HG03565 (cell line): ENCODE measurements at regions not wholly inside any gene's neighbourhood (a gene's known extent, or its start where the extent isn't known, plus 50 kb on each side); places are given as distances from the start of the nearest gene placed in this dataset.
"Not testable (repeated sequence)": the region's sequence is repeated elsewhere in the genome, so short reads cannot be mapped to it uniquely, and the experiment has no call there.

Experiments used
- ATAC-seq: cut with Tn5 transposase; IDR thresholded peaks from one replicate; pipeline ENCODE4 v1.9.1; 2021; ENCODE audit warnings: mild to moderate bottlenecking, moderate library complexity; ENCODE audit not compliant: unreplicated experiment

DNA sequence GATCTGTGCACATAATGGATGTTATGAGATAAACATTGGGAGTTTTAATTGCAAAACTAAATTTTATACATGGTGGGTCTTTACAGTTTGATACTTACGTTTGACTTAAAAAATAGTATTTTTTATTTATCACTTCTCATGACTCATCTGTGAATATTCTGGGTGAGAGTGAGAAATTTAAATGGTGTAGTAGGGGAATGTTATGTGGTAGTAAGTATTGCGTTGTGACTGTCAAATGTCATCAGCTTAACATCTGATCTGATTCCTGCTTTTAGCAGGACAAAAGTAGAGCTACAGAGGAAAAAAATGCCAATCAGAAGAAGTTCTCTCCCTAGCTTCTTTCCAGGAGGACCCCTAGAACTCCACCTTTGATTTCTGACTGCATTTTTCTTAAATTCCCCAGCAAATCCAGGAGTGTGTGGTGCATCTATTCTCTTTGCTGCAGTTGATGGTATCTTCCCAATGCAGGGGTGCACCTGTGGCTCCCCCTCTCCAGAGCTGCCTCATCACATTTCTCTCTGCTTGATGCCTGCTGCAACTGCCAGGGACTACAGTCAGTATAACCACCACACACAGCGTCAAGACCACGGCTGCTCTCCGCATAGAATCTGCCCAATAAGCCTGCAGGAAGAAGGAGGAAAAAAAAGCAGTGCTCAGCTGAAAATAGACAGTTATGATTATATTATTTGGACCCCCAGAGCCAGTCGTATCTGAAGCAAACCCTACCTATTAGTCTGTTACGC lies 151.3 kb upstream of the THUMPD2 start:
- ATAC-seq = no peak

GRCh38 chr2:39929531-39929930 lies 150.5 kb upstream of the THUMPD2 start:
- no peak for ATAC-seq

DNA sequence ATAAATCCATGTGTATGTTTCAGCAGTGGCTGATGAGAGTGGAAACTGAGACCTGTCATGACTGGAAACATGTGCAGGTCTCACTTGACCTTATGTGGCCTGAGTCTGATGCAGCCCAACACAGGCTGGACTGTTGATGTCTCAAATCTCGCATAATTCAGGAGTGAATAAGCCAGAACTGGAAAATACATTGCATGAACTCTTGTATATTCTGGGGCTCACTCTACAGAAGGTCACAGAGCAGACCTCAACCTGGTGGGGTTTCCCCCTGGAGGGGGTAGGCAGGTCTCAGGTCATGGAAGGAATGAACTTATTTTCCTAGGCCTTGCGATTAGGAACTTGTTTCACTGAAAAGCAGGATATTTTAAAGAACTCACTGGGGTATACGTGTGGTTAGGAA lies 146.3 kb upstream of the THUMPD2 start:
- ATAC-seq = no peak

DNA sequence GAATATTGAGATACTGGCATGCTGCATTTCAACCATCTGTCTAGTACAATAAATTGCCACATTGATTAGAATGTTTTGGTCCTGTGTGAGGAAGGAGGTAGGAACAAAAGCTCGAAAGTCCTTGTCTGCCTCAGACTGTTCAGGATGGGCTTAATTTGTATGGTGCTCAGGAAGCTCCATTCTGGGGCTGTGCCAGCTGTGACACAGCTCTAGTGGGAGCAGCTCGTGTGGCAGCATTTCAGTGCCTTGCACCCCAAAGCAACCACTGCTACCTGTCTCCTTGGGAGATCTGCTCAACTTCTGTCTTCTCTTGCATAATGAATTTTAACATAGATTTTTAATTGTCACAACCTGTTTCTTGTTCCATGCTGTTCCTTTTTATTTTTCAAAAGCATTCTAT lies 144.4 kb upstream of the THUMPD2 start:
- ATAC-seq = no peak

DNA sequence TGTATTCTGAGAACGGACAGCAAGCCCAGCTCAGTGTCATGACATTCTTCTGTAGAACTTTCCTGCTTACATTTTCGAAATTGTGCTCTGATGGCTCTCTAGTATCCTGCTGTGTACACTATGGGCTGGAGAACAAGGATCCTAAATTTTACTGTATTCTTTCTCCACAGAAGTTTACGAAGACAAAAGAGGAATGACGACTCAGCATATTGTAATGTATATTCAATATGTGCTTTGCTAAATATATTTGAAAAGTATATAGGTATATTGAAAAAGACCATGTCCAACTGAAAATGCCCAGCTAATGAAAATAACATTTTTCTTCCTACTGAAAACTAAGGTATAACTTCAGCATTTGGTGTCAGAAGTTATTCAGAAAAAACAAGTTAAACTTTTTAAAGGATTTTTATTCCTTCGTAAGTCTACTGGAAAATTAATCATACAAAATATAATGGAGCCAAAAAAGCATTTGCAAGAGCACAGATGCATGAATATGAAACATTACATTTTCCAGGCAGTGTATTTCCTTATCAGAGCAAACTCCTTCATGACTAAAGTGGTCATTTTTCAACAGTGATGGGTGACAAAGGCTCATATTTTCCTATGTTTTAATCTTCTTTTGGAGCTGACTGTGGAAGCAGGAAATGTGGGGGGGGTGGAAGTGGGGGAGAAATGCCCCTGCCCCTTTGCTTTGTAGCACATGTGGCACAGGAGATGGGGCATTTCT lies 143.8 kb upstream of the THUMPD2 start:
- ATAC-seq = no peak

- no peak for ATAC-seq
Observed at GRCh38 chr2:39920307-39920801, 141.3 kb upstream of the THUMPD2 start.

GRCh38 chr2:39919511-39920306 lies 140.7 kb upstream of the THUMPD2 start:
- no peak for ATAC-seq

- no peak for ATAC-seq
Observed at GRCh38 chr2:39918886-39919285, 139.8 kb upstream of the THUMPD2 start.

DNA sequence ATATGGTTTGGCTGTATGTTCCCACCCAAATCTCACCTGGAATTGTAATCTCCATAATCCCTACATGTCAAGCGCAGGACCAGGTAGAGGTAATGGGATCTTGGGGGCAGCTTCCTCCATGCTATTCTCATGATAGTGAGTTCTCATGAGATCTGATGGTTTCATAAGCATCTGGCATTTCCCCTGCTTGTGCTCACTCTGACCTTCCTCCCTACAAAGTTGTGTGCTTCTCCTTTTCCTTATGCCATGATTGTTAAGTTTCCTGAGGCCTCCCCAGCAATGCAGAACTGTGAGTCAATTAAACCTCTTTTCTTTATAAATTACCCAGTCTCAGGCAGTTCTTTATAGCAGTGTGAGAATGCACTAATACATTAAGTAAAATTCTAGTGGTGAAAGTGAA lies 138.3 kb upstream of the THUMPD2 start:
- ATAC-seq = not testable (repeated sequence)

DNA sequence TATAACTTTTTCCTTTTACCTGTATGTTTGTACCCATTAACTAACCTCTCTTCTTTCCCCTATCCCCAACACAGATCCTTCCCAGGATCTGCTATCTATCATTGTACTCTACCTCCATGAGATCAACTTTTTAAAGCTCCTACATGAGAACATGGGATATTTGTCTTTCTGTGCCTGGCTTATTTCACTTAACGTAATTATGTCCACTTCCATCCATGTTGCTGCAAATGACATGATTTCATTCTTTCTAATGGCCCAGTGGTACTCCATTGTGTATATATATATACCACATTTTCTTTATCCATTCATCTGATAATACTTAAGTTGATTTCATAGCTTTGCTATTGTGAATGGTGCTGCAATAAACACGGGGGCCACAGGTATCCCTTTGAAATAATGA lies 135.9 kb upstream of the THUMPD2 start:
- ATAC-seq = no peak

GRCh38 chr2:39913648-39914461 lies 134.8 kb upstream of the THUMPD2 start:
- ATAC-seq = peak; percentile 82

GRCh38 chr2:39902103-39902502 lies 123.0 kb upstream of the THUMPD2 start:
- no peak for ATAC-seq

DNA sequence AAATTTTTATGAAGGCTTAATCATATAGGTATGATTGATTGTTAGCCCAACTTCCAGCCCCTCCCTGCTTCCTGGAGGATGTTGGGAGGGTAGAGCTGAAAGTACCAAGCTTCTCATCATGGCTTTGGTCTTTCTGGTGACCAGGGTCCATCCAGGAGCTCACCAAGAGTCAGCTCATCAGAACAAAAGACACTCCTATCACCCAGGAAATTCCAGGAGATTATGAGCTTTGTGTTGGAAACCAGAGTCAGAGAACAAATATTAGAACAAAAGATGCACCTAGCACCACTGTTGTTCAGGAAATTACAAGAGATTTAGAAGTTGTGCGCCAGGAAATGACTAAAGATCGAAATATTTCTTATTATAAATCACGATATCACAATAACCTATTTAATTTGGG lies 119.9 kb upstream of the THUMPD2 start:
- ATAC-seq = no peak

DNA sequence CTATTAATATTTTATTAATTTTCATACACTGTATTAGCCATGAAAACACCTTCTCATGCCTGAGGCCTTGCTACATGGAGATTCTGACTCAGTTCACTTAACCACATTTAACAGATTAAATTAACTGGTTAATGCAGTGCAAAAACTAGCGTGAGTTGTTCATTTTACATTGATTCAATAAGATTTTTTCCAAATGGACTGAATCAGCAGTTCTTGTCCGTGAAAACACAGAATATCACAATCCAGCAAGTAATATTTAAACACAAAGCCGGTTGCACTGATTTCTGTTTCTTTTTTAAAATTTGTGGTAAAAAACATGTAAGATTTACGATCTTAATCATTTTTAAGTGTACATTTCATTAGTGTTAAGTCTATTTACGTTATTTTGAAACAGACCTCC lies 118.2 kb upstream of the THUMPD2 start:
- ATAC-seq = no peak

- ATAC-seq = no peak
Observed at GRCh38 chr2:39894082-39894481, 115.0 kb upstream of the THUMPD2 start.

DNA sequence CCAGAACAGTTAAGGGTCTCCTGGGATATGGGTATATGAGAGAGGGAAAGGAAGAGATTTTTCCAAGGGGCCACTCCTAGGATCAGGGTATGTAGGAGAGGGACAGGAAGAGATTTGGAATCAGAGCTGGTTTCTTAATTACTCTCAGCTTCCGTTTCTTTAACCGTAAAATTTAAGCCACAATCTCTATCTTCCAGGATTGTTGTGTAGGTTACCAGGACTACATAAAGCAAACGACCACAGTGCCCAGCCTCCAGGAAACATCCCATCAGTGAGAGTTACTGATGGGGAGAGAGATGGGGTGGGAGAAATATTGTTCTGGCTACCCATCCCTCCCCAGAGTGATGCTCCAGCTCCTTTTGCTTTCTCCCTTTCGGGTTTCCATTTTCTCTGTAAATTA lies 114.6 kb upstream of the THUMPD2 start:
- ATAC-seq = no peak

DNA sequence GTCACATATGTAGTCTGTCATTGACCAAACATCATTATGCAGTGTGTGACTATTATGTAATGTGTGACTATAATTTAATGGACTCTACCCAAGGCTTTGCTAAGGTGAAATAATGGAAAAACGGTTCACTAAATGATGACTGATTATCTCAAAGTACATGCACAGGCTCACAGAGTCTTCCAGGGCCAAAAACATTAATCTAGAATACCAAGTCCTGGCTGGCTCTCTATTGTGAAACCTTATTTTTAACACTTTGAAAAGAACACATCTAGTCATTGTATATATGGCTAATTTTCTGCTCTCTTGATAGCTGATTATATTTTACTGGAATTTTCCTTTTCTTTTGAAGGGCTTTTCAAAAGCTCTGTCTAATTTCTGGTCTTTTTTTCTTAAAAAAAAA lies 102.9 kb upstream of the THUMPD2 start:
- ATAC-seq = no peak

DNA sequence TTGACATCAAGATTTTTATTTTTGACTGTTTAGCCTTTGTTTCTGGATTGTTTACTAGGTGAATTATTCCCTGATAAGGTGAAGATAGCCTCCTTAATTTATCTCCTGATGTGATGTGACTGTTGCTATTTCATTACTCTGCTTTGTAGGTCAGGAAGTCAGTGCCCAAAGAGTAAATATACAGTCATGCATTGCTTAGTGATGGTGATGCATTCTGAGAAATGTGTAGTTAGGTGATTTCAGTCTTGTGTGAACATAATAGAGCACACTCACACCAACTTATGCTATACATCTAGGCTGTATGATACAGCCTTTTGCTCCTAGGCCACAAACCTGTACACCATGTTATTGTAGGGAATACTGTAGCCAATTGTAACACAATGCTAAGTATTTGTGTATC lies 102.4 kb upstream of the THUMPD2 start:
- ATAC-seq = no peak

DNA sequence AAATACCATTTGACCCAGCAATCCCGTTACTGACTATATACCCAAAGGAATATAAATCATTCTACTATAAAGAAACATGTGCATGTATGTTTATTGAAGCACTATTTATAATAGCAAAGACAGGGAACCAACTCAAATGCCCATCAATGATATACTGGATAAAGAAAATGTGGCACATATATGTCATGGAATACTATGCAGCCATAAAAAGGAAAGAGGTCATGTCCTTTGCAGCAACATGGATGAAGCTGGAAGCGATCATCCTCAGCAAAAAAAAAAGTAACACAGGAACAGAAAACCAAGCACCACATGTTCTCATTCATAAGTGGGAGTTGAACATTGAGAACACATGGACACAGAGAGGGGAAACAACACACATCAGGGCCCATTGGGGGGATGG lies 99.9 kb upstream of the THUMPD2 start:
- ATAC-seq = not testable (repeated sequence)

GRCh38 chr2:39875914-39876267 lies 96.8 kb upstream of the THUMPD2 start:
- no peak for ATAC-seq
